Right cardiac atrium (tissue), 5 donors: ENCODE measurements at regions not wholly inside any gene's neighbourhood (a gene's known extent, or its start where the extent isn't known, plus 50 kb on each side); places are given as distances from the start of the nearest gene placed in this dataset.

Experiments used
- ATAC-seq, 2 donors: fragments of 200-7000 bp; cut with Tn5 transposase; one replicate each; pipeline versions ENCODE4 v1.8.0 to v1.9.1; 2020; ENCODE audit warnings: moderate library complexity in 2 of 2, mild to moderate bottlenecking in 1 of 2
- DNase-seq, 3 donors: peaks; one replicate each; pipeline ENCODE4 v3.0.0-alpha.2; 2020
- H3K27ac ChIP-seq: one replicate; pipeline ENCODE4 v1.5.1; 2013; ENCODE audit warnings: mild to moderate bottlenecking, low read length, control low read depth, moderate library complexity
- H3K27me3 ChIP-seq: one replicate; pipeline ENCODE4 v1.6.1; 2013; ENCODE audit not compliant: control insufficient read depth, insufficient read depth
- H3K4me1 ChIP-seq: one replicate; pipeline ENCODE4 v1.6.1; 2013; ENCODE audit warnings: low read length; ENCODE audit not compliant: control insufficient read depth, insufficient read depth
- H3K4me3 ChIP-seq: one replicate; pipeline ENCODE4 v1.5.1; 2013; ENCODE audit warnings: low read length, control low read depth
- H3K9me3 ChIP-seq: one replicate; pipeline ENCODE4 v1.6.1; 2013; ENCODE audit warnings: low read length; ENCODE audit not compliant: control insufficient read depth
- WGBS: extraction: QIAGEN DNeasy Blood & Tissue Kit; methylation state at CpG from one replicate; pipeline ENCODE4 v1.1.7; 2013; 5-methylcytosine and 5-hydroxymethylcytosine counted together
- intact Hi-C, 4 donors: fragments of 100-400 bp; cut with DNase I; formaldehyde crosslinking; loops; one replicate each; pipeline versions ENCODE4 v1.11.0 to v1.14.0; 2022 to 2023
- donor health status: healthy with polysubstance abuse.
- donor health status: DM: no; HTN: yes; CAD: no.
- donor health status: DM: no; HTN: no; CAD: no.
- donor health status: DM: no; HTN: yes; CAD: no; lungs with severe emphysema.
- donor health status: DM: yes; HTN: yes; CAD: no.

- intact Hi-C loops, result no loop called here
- no peak overlapping the region for H3K4me3 ChIP-seq
- no peaks in the 10 kb centered on the region for H3K9me3 ChIP-seq
- no peaks in the 10 kb centered on the region for H3K27me3 ChIP-seq
- ATAC-seq, result no peak
- DNase-seq, result no peak
- no peak overlapping the region for H3K27ac ChIP-seq
- no peaks in the 10 kb centered on the region for H3K4me1 ChIP-seq
These were observed 291.7 kb downstream of the TMEM167A start for GRCh38 chr5:82785456-82785855.

GRCh38 chr5:82784521-82784920, 292.7 kb downstream of the TMEM167A start:
- ATAC-seq (no peak), DNase-seq (no peak)
- intact Hi-C loops, result no loop called here
- Histone ChIP-seq H3K4me1 (no peaks in the 10 kb centered on the region), H3K27me3 (no peaks in the 10 kb centered on the region), H3K9me3 (no peaks in the 10 kb centered on the region), H3K27ac (no peak overlapping the region), H3K4me3 (no peak overlapping the region)
- 96% methylated on average over 1 of the region's 1 CpG for WGBS

GRCh38 chr5:82777106-82777505, 300.1 kb downstream of the TMEM167A start:
- H3K4me1 ChIP-seq, result no peaks in the 10 kb centered on the region
- no peak for DNase-seq
- no peaks in the 10 kb centered on the region for H3K27me3 ChIP-seq
- ATAC-seq, result no peak
- no peaks in the 10 kb centered on the region for H3K9me3 ChIP-seq
- intact Hi-C loops, result no loop called here
- no peak overlapping the region for H3K4me3 ChIP-seq
- H3K27ac ChIP-seq, result no peak overlapping the region
- WGBS, result 76% methylated on average over 2 of the region's 2 CpGs

GRCh38 chr5:82772281-82772680, 304.9 kb downstream of the TMEM167A start:
- intact Hi-C loops, result no loop called here
- 81% methylated on average over 4 of the region's 4 CpGs for WGBS
- DNase-seq, result no peak

GRCh38 chr5:82766206-82766605, 311.0 kb downstream of the TMEM167A start:
- H3K4me3 ChIP-seq, result no peak overlapping the region
- no peaks in the 10 kb centered on the region for H3K9me3 ChIP-seq
- no peaks in the 10 kb centered on the region for H3K27me3 ChIP-seq
- H3K4me1 ChIP-seq, result no peaks in the 10 kb centered on the region
- ATAC-seq (no peak), DNase-seq (no peak)
- no peak overlapping the region for H3K27ac ChIP-seq
- intact Hi-C loops, result no loop called here

More at GRCh38 chr5:82772281-82772680, 304.9 kb downstream of the TMEM167A start:
- no peak for ATAC-seq
- Histone ChIP-seq H3K4me1 (no peaks in the 10 kb centered on the region), H3K4me3 (no peak overlapping the region), H3K9me3 (no peaks in the 10 kb centered on the region), H3K27me3 (no peaks in the 10 kb centered on the region), H3K27ac (no peak overlapping the region)

GRCh38 chr5:82765765-82766164, 311.4 kb downstream of the TMEM167A start:
- ATAC-seq (no peak), DNase-seq (no peak)
- WGBS, result 85% methylated on average over 3 of the region's 3 CpGs
- no peaks in the 10 kb centered on the region for H3K9me3 ChIP-seq
- intact Hi-C loops, result no loop called here
- no peak overlapping the region for H3K27ac ChIP-seq
- no peaks in the 10 kb centered on the region for H3K27me3 ChIP-seq
- no peak overlapping the region for H3K4me3 ChIP-seq
- H3K4me1 ChIP-seq, result no peaks in the 10 kb centered on the region

GRCh38 chr5:82760856-82761255, 316.3 kb downstream of the TMEM167A start:
- intact Hi-C loops, result no loop called here
- no peaks in the 10 kb centered on the region for H3K27me3 ChIP-seq
- no peak overlapping the region for H3K27ac ChIP-seq
- no peaks in the 10 kb centered on the region for H3K9me3 ChIP-seq
- H3K4me1 ChIP-seq, result no peaks in the 10 kb centered on the region
- 88% methylated on average over 10 of the region's 10 CpGs for WGBS
- ATAC-seq, result no peak
- no peak for DNase-seq
- H3K4me3 ChIP-seq, result no peak overlapping the region

- ATAC-seq, result no peak
- intact Hi-C loops, result no loop called here
- H3K27me3 ChIP-seq, result no peaks in the 10 kb centered on the region
These were observed 318.3 kb downstream of the TMEM167A start for GRCh38 chr5:82758881-82759280.

GRCh38 chr5:82754759-82755158, 322.4 kb downstream of the TMEM167A start:
- intact Hi-C loops, result no loop called here
- no peak overlapping the region for H3K4me3 ChIP-seq
- H3K27me3 ChIP-seq, result no peaks in the 10 kb centered on the region
- no peaks in the 10 kb centered on the region for H3K4me1 ChIP-seq
- ATAC-seq (no peak), DNase-seq (no peak)
- no peak overlapping the region for H3K27ac ChIP-seq
- WGBS, result 97% methylated on average over 3 of the region's 3 CpGs
- H3K9me3 ChIP-seq, result no peaks in the 10 kb centered on the region

More at GRCh38 chr5:82758881-82759280, 318.3 kb downstream of the TMEM167A start:
- Histone ChIP-seq H3K4me1 (no peaks in the 10 kb centered on the region), H3K27ac (no peak overlapping the region), H3K4me3 (no peak overlapping the region), H3K9me3 (no peaks in the 10 kb centered on the region)
- 88% methylated on average over 3 of the region's 3 CpGs for WGBS
- no peak for DNase-seq

- ATAC-seq (no peak), DNase-seq (no peak)
- Histone ChIP-seq H3K4me1 (no peaks in the 10 kb centered on the region), H3K9me3 (no peaks in the 10 kb centered on the region), H3K27me3 (no peaks in the 10 kb centered on the region), H3K27ac (no peak overlapping the region), H3K4me3 (no peak overlapping the region)
- intact Hi-C loops, result no loop called here
- 47% methylated on average over 3 of the region's 3 CpGs for WGBS
These were observed 323.0 kb downstream of the TMEM167A start for GRCh38 chr5:82754036-82754746.

- Histone ChIP-seq H3K27me3 (no peaks in the 10 kb centered on the region), H3K27ac (no peak overlapping the region), H3K9me3 (no peaks in the 10 kb centered on the region), H3K4me1 (peaks cover 2% of the 10 kb centered on the region), H3K4me3 (no peak overlapping the region)
- ATAC-seq (no peak), DNase-seq (no peak)
- WGBS, result 97% methylated on average over 1 of the region's 1 CpG
- intact Hi-C loops, result no loop called here
These were observed 323.8 kb downstream of the TMEM167A start for GRCh38 chr5:82753374-82753773.

- intact Hi-C loops, result no loop called here
- H3K27ac ChIP-seq, result no peak overlapping the region
- DNase-seq (no peak), ATAC-seq (peak; percentile 68 to 70)
- no peaks in the 10 kb centered on the region for H3K27me3 ChIP-seq
- H3K4me1 ChIP-seq, result peaks cover 3% of the 10 kb centered on the region
- H3K4me3 ChIP-seq, result no peak overlapping the region
- no peaks in the 10 kb centered on the region for H3K9me3 ChIP-seq
- WGBS, result 19% methylated on average over 5 of the region's 5 CpGs
These were observed 327.8 kb downstream of the TMEM167A start for GRCh38 chr5:82749461-82749820.
